ENCODE measurements at regions not wholly inside any gene's neighbourhood (a gene's known extent, or its start where the extent isn't known, plus 50 kb on each side); places are given as distances from the start of the nearest gene placed in this dataset.

GRCh38 chr4:71210823-71211222, 128.0 kb upstream of the SLC4A4 start:
- TF ChIP-seq POLR2AphosphoS5 (IDR thresholded peaks at IDR 0.05; ENCODE audit: low read depth, low read length) (no peak), SIN3A (conservative IDR thresholded peaks at IDR 0.05 in 1 of 2, IDR thresholded peaks at IDR 0.05 in 1 of 2; ENCODE audit: low read depth in 1 of 2, low read length in 2 of 2) (no peak), EGR1 (IDR thresholded peaks at IDR 0.05; ENCODE audit: borderline replicate concordance, low read depth, low read length) (no peak), ATF3 (IDR thresholded peaks at IDR 0.05; ENCODE audit: insufficient read depth, low read depth, low read length) (no peak), CHD1 (IDR thresholded peaks at IDR 0.05; ENCODE audit: low read depth, low read length) (no peak), SP1 (IDR thresholded peaks at IDR 0.05; ENCODE audit: low read depth, low read length) (no peak), CTCF (IDR thresholded peaks at IDR 0.05; ENCODE audit: control extremely low read depth in 1 of 3, insufficient read depth in 1 of 3, low read depth in 1 of 3, low read length in 3 of 3) (no peak), RFX5 (IDR thresholded peaks at IDR 0.05; ENCODE audit: borderline replicate concordance, low read depth, low read length) (no peak), TAF7 (optimal IDR thresholded peaks at IDR 0.05; ENCODE audit: borderline replicate concordance, low read depth, low read length) (no peak), TAF1 (IDR thresholded peaks at IDR 0.05; ENCODE audit: low read depth, low read length) (no peak), EP300 (IDR thresholded peaks at IDR 0.05; ENCODE audit: borderline replicate concordance in 1 of 2, low read depth in 2 of 2, low read length in 2 of 2) (no peak), EZH2 (IDR thresholded peaks at IDR 0.05; ENCODE audit: low read depth, low read length, severe bottlenecking) (no peak), SUZ12 (IDR thresholded peaks at IDR 0.05; ENCODE audit: low read length) (no peak)
